SU-DHL-6 (cell line): ENCODE measurements at regions not wholly inside any gene's neighbourhood (a gene's known extent, or its start where the extent isn't known, plus 50 kb on each side); places are given as distances from the start of the nearest gene placed in this dataset.

ENCODE experiments used
- H2AFZ ChIP-seq: fragments of 200-600 bp; sonication (generic); 2 replicates; pipeline ENCODE4 v1.6.1; 2014; ENCODE audit warnings: low read depth, mild to moderate bottlenecking, moderate library complexity, mixed read lengths, antibody characterized with exemption, low read length; ENCODE audit not compliant: severe bottlenecking
- H3F3A ChIP-seq: fragments of 200-600 bp; shearing (Covaris generic); 2 replicates; pipeline ENCODE4 v1.6.0; 2016; ENCODE audit warnings: antibody characterized with exemption, mild to moderate bottlenecking; ENCODE audit not compliant: insufficient read depth
- H3K27ac ChIP-seq: fragments of 200-600 bp; sonication (generic); 2 replicates; pipeline ENCODE4 v1.5.1; 2016; ENCODE audit warnings: low read depth, mild to moderate bottlenecking, low read length, moderate library complexity, mixed read lengths
- H3K27me3 ChIP-seq: fragments of 200-600 bp; sonication (generic), shearing (Covaris generic); 2 replicates; pipeline ENCODE4 v1.6.0; 2014; ENCODE audit warnings: mild to moderate bottlenecking, low read length
- H3K36me3 ChIP-seq: fragments of 200-600 bp; sonication (generic); 2 replicates; pipeline ENCODE4 v1.6.1; 2014; ENCODE audit warnings: mild to moderate bottlenecking, low read length, mixed read lengths
- H3K4me2 ChIP-seq: fragments of 300-600, 200-600 bp; shearing (Covaris generic), sonication (generic); 2 replicates; pipeline ENCODE4 v1.6.0; 2014; ENCODE audit warnings: low read length, low read depth, mild to moderate bottlenecking; ENCODE audit not compliant: poor library complexity, severe bottlenecking
- H3K4me3 ChIP-seq: fragments of 200-600 bp; sonication (generic); 2 replicates; pipeline ENCODE4 v1.5.1; 2014; ENCODE audit warnings: antibody characterized with exemption, low read length, mild to moderate bottlenecking, mixed read lengths; ENCODE audit not compliant: insufficient read depth, poor library complexity, severe bottlenecking
- H3K79me2 ChIP-seq: fragments of 200-600 bp; sonication (generic); 2 replicates; pipeline ENCODE4 v1.6.1; 2014; ENCODE audit warnings: mild to moderate bottlenecking, low read length, moderate library complexity; ENCODE audit not compliant: insufficient read depth
- H3K9ac ChIP-seq: fragments of 200-600 bp; sonication (generic); 2 replicates; pipeline ENCODE4 v1.7.0; 2014; ENCODE audit warnings: mild to moderate bottlenecking, low read length
- H3K9me2 ChIP-seq: fragments of 200-600 bp; sonication (generic); replicated peaks from 2 replicates; pipeline ENCODE4 v1.6.1; 2014; ENCODE audit warnings: low read length; ENCODE audit not compliant: insufficient read depth
- H3K9me3 ChIP-seq: fragments of 200-600 bp; sonication (generic); 2 replicates; pipeline ENCODE4 v1.6.1; 2014; ENCODE audit warnings: low read length, mixed read lengths; ENCODE audit not compliant: insufficient read depth
- H4K20me1 ChIP-seq: fragments of 200-600 bp; sonication (generic); 2 replicates; pipeline ENCODE4 v1.6.1; 2014; ENCODE audit warnings: low read depth, mild to moderate bottlenecking, antibody characterized with exemption, low read length, moderate library complexity, mixed read lengths
- EZH2phosphoT487 ChIP-seq: fragments of 200-600 bp; sonication (generic), shearing (Covaris generic); conservative IDR thresholded peaks from 2 replicates; pipeline ENCODE4 v1.6.1; 2018; ENCODE audit warnings: mild to moderate bottlenecking, antibody characterized with exemption, low read length, moderate library complexity, mixed read lengths
- TF ChIP-seq, protein P1 (sequence below): fragments of 200-600 bp; sonication (generic); IDR thresholded peaks from one replicate; pipeline ENCODE4 v1.5.1; 2017; ENCODE audit warnings: antibody characterized with exemption, mild to moderate bottlenecking, low read length, moderate library complexity; ENCODE audit not compliant: insufficient read depth, poor library complexity, severe bottlenecking

DNA sequence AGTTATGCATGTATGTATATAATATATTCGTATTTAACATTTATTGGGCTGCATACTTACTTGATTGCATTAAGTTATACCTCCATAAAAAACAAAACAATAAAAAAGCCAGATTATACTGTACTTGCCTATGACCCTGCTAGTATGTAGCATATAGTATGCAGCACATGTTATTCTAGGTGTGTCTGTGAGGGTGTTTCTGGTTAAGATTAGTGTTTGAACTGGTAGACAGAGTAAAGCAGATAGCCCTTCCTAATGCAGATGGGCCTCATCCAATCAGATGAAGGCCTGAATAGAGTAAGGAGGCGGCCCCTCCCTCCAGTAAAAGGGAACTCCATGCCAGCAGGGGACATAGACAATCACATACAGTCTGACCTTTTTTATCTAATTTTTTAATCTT lies 323.3 kb upstream of the USP24 start:
- no peaks in the 10 kb centered on the region for H3K27me3 ChIP-seq
- no peak overlapping the region for H3K4me2 ChIP-seq
- no peak for TF ChIP-seq EZH2phosphoT487
- TF ChIP-seq, protein P1, sequence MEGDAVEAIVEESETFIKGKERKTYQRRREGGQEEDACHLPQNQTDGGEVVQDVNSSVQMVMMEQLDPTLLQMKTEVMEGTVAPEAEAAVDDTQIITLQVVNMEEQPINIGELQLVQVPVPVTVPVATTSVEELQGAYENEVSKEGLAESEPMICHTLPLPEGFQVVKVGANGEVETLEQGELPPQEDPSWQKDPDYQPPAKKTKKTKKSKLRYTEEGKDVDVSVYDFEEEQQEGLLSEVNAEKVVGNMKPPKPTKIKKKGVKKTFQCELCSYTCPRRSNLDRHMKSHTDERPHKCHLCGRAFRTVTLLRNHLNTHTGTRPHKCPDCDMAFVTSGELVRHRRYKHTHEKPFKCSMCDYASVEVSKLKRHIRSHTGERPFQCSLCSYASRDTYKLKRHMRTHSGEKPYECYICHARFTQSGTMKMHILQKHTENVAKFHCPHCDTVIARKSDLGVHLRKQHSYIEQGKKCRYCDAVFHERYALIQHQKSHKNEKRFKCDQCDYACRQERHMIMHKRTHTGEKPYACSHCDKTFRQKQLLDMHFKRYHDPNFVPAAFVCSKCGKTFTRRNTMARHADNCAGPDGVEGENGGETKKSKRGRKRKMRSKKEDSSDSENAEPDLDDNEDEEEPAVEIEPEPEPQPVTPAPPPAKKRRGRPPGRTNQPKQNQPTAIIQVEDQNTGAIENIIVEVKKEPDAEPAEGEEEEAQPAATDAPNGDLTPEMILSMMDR = no peak
- no peak overlapping the region for H2AFZ ChIP-seq
- no peaks in the 10 kb centered on the region for H3K79me2 ChIP-seq
- no peak overlapping the region for H3K4me3 ChIP-seq
- no peaks in the 10 kb centered on the region for H4K20me1 ChIP-seq
- no peak overlapping the region for H3K27ac ChIP-seq
- H3K9me2 ChIP-seq = no peaks in the 10 kb centered on the region
- H3K9me3 ChIP-seq = no peaks in the 10 kb centered on the region
- H3F3A ChIP-seq = no peaks in the 10 kb centered on the region
- H3K9ac ChIP-seq = no peak overlapping the region
- no peaks in the 10 kb centered on the region for H3K36me3 ChIP-seq

DNA sequence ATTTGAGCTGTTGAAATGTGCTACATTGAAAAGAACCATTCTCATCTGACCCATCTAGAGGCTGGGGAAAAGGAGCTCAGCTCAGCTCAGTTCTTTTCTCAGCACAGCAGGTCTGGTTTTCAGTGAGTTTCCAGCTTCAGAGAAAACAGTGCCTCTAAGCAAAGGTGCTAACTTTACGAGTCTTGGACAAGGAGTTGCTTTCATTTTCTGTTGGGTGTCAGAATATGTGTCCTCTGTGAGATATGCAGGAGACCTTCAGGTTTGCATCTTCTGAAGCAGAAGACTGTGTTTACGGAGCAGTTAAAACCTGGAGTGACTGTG lies 321.3 kb upstream of the USP24 start:
- no peak overlapping the region for H3K4me2 ChIP-seq
- no peaks in the 10 kb centered on the region for H3K9me2 ChIP-seq
- no peak overlapping the region for H3K9ac ChIP-seq
- no peaks in the 10 kb centered on the region for H3F3A ChIP-seq
- H3K27ac ChIP-seq = no peak overlapping the region
- H3K79me2 ChIP-seq = no peaks in the 10 kb centered on the region
- H2AFZ ChIP-seq = no peak overlapping the region
- no peaks in the 10 kb centered on the region for H3K9me3 ChIP-seq
- no peak overlapping the region for H3K4me3 ChIP-seq
- H3K36me3 ChIP-seq = no peaks in the 10 kb centered on the region
- no peak for TF ChIP-seq EZH2phosphoT487
- TF ChIP-seq, protein P1 = no peak
- H4K20me1 ChIP-seq = no peaks in the 10 kb centered on the region
- H3K27me3 ChIP-seq = no peaks in the 10 kb centered on the region

DNA sequence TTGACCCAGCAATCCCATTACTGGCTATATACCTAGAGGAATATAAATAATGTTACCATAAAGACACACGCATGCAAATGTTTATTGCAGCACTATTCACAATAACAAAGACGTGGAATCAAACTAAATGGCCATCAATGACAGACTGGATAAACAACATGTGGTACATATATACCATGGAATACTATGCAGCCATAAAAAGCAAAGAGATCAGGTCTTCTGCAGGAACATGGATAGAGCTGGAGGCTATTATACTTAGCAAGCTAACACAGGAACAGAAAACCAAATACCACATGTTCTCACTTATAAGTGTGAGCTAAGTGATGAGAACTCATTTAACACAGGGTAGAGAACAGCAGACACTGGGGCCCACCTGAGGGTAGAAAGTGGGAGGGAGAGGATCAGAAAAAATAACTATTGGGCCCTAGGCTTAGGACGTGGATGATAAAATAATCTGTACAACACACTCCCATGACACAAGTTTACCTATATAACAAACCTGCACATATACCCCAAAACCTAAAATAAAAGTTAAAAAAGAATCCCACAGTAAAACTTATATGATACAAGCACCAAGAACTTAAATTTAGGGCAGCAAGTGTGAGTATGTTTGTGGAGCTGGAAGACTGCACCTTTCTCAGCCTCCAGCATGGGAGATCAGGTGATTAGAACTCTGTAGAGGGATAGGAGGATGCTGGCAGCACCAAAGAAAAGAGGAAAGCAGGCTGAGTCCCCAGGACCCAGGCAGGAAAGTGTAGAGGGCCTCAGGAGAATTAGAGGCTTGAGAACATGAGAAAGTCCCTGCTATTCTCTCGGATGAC lies 320.8 kb upstream of the USP24 start:
- Histone ChIP-seq H3F3A (no peaks in the 10 kb centered on the region), H2AFZ (no peak overlapping the region), H3K27me3 (no peaks in the 10 kb centered on the region), H3K4me3 (no peak overlapping the region), H3K9me2 (no peaks in the 10 kb centered on the region), H3K4me2 (no peak overlapping the region), H4K20me1 (no peaks in the 10 kb centered on the region), H3K36me3 (no peaks in the 10 kb centered on the region), H3K27ac (no peak overlapping the region), H3K9ac (no peak overlapping the region), H3K9me3 (no peaks in the 10 kb centered on the region), H3K79me2 (no peaks in the 10 kb centered on the region)
- TF ChIP-seq, protein P1 = no peak
- TF ChIP-seq EZH2phosphoT487 = no peak
